ENCODE measurements at regions not wholly inside any gene's neighbourhood (a gene's known extent, or its start where the extent isn't known, plus 50 kb on each side); places are given as distances from the start of the nearest gene placed in this dataset.
"Not testable (repeated sequence)": the region's sequence is repeated elsewhere in the genome, so short reads cannot be mapped to it uniquely, and the experiment has no call there.

DNA sequence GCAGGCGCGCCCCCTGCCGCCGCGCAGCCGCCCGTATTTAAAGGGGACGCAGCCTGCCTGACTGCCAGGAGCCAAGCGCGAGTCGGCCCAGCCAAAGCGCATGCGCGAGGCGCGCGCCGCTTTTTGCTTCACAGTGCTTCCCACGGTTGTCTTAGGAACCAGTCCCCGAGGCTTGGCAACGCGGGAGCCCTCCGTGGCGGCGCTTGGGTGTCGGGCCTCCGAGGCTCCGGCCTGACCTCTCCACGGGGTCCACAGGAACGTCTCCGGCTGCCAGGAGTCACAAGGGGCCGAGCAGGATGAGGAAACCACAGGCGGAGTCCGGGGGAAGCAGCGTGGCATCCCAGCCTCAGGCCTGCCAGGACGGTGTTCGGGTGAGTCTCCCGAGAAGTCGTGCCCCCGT, 706.7 kb downstream of the KCNJ18 start:
- H3K27ac Mint-ChIP-seq (ENCODE audit: unreplicated experiment); H3K4me3 Mint-ChIP-seq; DNase-seq (ENCODE audit: low read depth, low spot score); H3K9me3 Mint-ChIP-seq; H3K27me3 Mint-ChIP-seq (ENCODE audit: low read depth); H3K36me3 Mint-ChIP-seq (ENCODE audit: low read depth); H3K4me1 Mint-ChIP-seq: not testable (repeated sequence)

GRCh38 chr17:22405080-22405479, 712.8 kb downstream of the KCNJ18 start:
- H3K4me1 Mint-ChIP-seq; H3K9me3 Mint-ChIP-seq; H3K27ac Mint-ChIP-seq (ENCODE audit: unreplicated experiment); H3K36me3 Mint-ChIP-seq (ENCODE audit: low read depth); H3K27me3 Mint-ChIP-seq (ENCODE audit: low read depth); H3K4me3 Mint-ChIP-seq; DNase-seq (ENCODE audit: low read depth, low spot score): not testable (repeated sequence)

DNA sequence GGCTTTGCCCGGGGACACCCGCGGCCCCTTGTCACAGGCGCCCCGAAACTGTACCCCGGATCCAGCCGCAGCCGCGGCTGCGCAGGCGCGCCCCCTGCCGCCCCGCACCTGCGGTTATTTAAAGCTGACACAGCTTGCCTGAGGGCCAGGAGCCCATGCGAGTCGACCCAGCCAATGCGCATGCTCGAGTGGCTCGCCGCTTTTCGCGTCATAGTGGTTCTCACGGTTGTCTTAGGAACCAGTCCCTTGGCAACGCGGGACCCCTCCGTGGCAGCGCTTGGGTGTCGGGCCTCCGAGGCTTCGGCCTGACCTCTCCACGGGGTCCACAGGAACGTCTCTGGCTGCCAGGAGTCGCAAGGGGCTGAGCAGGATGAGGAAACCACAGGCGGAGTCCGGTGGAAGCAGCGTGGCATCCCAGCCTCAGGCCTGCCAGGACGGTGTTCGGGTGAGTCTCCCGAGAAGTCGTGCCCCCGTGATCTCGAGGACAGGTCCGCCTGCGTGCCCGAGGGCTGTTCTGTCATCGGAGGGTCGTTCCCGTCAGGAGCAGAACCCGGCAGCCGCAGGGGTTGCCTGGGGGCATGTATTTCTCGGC, 716.9 kb downstream of the KCNJ18 start:
- no peak overlapping the region for H3K27ac Mint-ChIP-seq (ENCODE audit: unreplicated experiment)
- no peak overlapping the region for H3K4me3 Mint-ChIP-seq
- peaks cover 5% of the 10 kb centered on the region for H3K9me3 Mint-ChIP-seq
- no peak for DNase-seq (ENCODE audit: low read depth, low spot score)
- no peaks in the 10 kb centered on the region for H3K27me3 Mint-ChIP-seq (ENCODE audit: low read depth)
- H3K36me3 Mint-ChIP-seq (ENCODE audit: low read depth) = peaks cover 13% of the 10 kb centered on the region
- TF ChIP-seq, protein P1, sequence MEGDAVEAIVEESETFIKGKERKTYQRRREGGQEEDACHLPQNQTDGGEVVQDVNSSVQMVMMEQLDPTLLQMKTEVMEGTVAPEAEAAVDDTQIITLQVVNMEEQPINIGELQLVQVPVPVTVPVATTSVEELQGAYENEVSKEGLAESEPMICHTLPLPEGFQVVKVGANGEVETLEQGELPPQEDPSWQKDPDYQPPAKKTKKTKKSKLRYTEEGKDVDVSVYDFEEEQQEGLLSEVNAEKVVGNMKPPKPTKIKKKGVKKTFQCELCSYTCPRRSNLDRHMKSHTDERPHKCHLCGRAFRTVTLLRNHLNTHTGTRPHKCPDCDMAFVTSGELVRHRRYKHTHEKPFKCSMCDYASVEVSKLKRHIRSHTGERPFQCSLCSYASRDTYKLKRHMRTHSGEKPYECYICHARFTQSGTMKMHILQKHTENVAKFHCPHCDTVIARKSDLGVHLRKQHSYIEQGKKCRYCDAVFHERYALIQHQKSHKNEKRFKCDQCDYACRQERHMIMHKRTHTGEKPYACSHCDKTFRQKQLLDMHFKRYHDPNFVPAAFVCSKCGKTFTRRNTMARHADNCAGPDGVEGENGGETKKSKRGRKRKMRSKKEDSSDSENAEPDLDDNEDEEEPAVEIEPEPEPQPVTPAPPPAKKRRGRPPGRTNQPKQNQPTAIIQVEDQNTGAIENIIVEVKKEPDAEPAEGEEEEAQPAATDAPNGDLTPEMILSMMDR (conservative IDR thresholded peaks at IDR 0.05) = no peak
- H3K4me1 Mint-ChIP-seq = no peaks in the 10 kb centered on the region

DNA sequence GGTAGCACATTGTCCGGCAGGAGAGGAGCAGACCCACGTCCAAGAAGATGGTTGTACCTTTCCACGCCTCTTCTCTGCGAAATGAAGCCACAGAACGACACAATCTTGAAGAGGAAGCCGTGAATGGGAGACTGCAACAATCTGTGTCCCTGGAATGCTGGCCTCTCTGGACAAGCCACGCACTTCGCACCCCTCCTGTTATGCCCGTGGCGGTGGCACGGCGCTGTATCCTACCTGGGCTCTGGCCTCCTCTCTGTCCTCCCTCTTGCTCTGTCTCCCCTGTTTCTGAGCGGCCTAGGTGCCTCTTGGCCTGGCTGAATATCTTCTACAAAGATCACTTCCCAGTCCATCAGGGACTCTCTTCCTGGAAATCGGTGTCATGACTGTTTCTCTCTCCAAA, 717.8 kb downstream of the KCNJ18 start:
- DNase-seq (ENCODE audit: low read depth, low spot score) = no peak
- H3K27ac Mint-ChIP-seq (ENCODE audit: unreplicated experiment) = no peak overlapping the region
- no peaks in the 10 kb centered on the region for H3K4me1 Mint-ChIP-seq
- H3K4me3 Mint-ChIP-seq = no peak overlapping the region
- TF ChIP-seq, protein P1 (conservative IDR thresholded peaks at IDR 0.05) = no peak
- H3K9me3 Mint-ChIP-seq = peaks cover 5% of the 10 kb centered on the region
- H3K27me3 Mint-ChIP-seq (ENCODE audit: low read depth) = no peaks in the 10 kb centered on the region
- H3K36me3 Mint-ChIP-seq (ENCODE audit: low read depth) = peaks cover 13% of the 10 kb centered on the region

- no peak for DNase-seq (ENCODE audit: low read depth, low spot score)
- Mint-ChIP-seq H3K36me3 (ENCODE audit: low read depth) (peaks cover 13% of the 10 kb centered on the region), H3K4me3 (no peak overlapping the region), H3K27ac (ENCODE audit: unreplicated experiment) (no peak overlapping the region), H3K4me1 (no peaks in the 10 kb centered on the region), H3K9me3 (peaks cover 8% of the 10 kb centered on the region), H3K27me3 (ENCODE audit: low read depth) (no peaks in the 10 kb centered on the region)
- TF ChIP-seq, protein P1 (conservative IDR thresholded peaks at IDR 0.05) = no peak
These were observed 719.0 kb downstream of the KCNJ18 start for GRCh38 chr17:22411185-22411784.

DNA sequence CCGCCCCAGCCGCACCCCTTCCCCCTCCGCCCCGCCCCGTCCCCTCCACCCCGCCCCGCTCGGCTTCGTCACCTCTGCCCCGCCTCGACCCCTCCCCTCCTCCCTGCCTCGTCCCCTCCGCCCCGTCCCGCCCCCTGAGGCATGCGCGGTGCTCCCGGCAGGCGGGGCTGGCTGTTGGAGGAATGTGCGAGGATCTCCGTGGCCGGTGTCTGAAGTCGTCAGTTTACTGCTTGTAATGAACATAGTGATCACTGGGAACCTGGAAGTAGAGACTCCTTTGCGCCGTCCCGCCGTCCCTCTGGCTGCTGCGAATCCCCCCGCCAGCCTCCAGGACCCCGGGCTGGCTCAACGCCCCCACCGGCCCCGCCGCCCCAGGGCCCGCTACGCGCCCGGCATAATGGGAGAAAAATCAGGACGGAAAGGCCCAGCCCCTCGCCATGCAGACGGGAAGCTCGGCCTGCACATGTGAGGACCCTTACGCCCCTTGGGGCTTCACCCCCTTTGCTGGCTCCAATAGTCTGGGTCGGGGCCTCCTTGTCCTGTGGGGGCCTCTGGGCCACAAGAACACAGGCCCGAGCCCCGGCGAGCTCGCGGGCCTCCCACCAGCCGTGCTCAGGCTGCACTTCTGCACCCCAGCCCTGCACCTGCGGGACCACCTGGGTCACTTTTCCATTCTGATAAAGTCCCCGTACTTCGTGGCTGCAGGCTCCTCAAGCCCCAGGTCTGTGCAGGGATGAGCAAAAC, 743.1 kb downstream of the KCNJ18 start:
- DNase-seq (ENCODE audit: low read depth, low spot score) = no peak
- Mint-ChIP-seq H3K27ac (ENCODE audit: unreplicated experiment) (no peak overlapping the region), H3K27me3 (ENCODE audit: low read depth) (no peaks in the 10 kb centered on the region), H3K4me1 (no peaks in the 10 kb centered on the region), H3K36me3 (ENCODE audit: low read depth) (peaks cover 7% of the 10 kb centered on the region), H3K9me3 (peaks cover 9% of the 10 kb centered on the region), H3K4me3 (no peak overlapping the region)
- TF ChIP-seq, protein P1 (conservative IDR thresholded peaks at IDR 0.05) = no peak

Measured in neural crest cell (in vitro differentiated cells).